Lower leg skin (tissue), 3 donors: ENCODE measurements at regions not wholly inside any gene's neighbourhood (a gene's known extent, or its start where the extent isn't known, plus 50 kb on each side); places are given as distances from the start of the nearest gene placed in this dataset.

ENCODE experiments used
- CTCF ChIP-seq, 3 donors: fragments of 450-650 bp; IDR thresholded peaks; one replicate each; pipeline ENCODE4 v1.5.1; 2016; ENCODE audit warnings: antibody characterized with exemption in 3 of 3, mild to moderate bottlenecking in 3 of 3, moderate library complexity in 2 of 3
- POLR2A ChIP-seq, 2 donors: fragments of 450-650 bp; IDR thresholded peaks; one replicate each; pipeline ENCODE4 v1.6.1; 2016 to 2017; ENCODE audit warnings: antibody characterized with exemption in 2 of 2, mild to moderate bottlenecking in 1 of 2, moderate library complexity in 1 of 2

- TF ChIP-seq POLR2A (IDR thresholded peaks at IDR 0.05), result no peak
- no peak for TF ChIP-seq CTCF (IDR thresholded peaks at IDR 0.05)
Observed at GRCh38 chr6:170187669-170188566, 103.0 kb downstream of the DLL1 start.
